Activated CD4-positive, alpha-beta memory T cell treated with anti-CD3 and anti-CD28 coated beads, Interleukin-2, amount 10 ng/mL, durations not matched to agents 7 days and 5 days (primary cell): ENCODE measurements at regions not wholly inside any gene's neighbourhood (a gene's known extent, or its start where the extent isn't known, plus 50 kb on each side); places are given as distances from the start of the nearest gene placed in this dataset.

Experiments
- CTCF ChIA-PET: fragments of 350-600 bp; sonication (Branson Sonifier 250); formaldehyde crosslinking; loops from one replicate; lab custom pipeline; 2021; ENCODE audit warnings: antibody characterized with exemption, inconsistent platforms; lab: Charles Lee
- POLR2A ChIA-PET: fragments of 350-600 bp; sonication (Branson Sonifier 250); formaldehyde crosslinking; loops from one replicate; lab custom pipeline; 2021; ENCODE audit warnings: antibody characterized with exemption; lab: Charles Lee
- DNase-seq: peaks from one replicate; pipeline ENCODE4 v3.0.0-alpha.2; 2020
- H3K27ac Mint-ChIP-seq: one replicate; pipeline ENCODE4 v1.8.0; 2021; ENCODE audit warnings: mild to moderate bottlenecking, mixed read lengths
- H3K27me3 Mint-ChIP-seq: one replicate; pipeline ENCODE4 v1.8.0; 2021; ENCODE audit warnings: mixed read lengths
- H3K36me3 Mint-ChIP-seq: one replicate; pipeline ENCODE4 v1.8.0; 2021; ENCODE audit warnings: low read depth, mixed read lengths
- H3K4me1 Mint-ChIP-seq: one replicate; pipeline ENCODE4 v1.8.0; 2021; ENCODE audit warnings: mixed read lengths
- H3K4me3 Mint-ChIP-seq: one replicate; pipeline ENCODE4 v1.8.0; 2021; ENCODE audit warnings: mild to moderate bottlenecking, mixed read lengths
- H3K9me3 Mint-ChIP-seq: one replicate; pipeline ENCODE4 v1.8.0; 2021; ENCODE audit warnings: mixed read lengths

DNA sequence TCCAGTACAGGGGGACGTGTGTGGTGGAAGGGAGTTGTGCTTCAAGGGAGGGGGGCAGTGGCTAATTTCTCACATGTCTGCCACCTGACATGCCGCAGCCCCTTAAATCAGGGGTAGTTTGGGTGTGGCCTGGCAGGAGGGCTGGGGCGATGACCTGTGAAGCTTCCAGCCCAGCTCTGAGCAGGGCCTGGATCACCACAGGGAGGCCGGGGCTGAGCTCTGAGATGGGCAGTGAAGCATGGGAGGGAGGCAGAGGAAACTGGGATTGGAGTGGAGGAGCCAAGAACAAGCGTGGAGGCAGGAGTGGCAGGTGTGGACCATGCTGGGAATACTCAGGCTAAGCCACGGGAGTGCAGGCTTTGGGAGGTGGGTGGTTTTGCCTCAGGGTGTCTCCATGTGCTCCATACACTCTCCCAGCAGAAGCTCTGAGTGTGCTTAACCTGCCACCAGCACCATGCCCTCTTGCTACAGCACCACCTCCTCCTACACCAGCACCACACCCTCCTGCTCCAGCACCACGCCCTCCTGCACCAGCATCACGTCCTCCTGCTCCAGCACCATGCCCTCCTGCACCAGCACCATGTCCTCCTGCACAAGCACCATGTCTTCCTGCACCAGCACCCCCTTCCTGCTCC lies 99.3 kb upstream of the SHH start:
- no peak for DNase-seq
- CTCF ChIA-PET, result no interaction called here
- Mint-ChIP-seq H3K27me3 (no peaks in the 10 kb centered on the region), H3K4me1 (no peaks in the 10 kb centered on the region), H3K4me3 (no peak overlapping the region), H3K27ac (no peak overlapping the region), H3K36me3 (no peaks in the 10 kb centered on the region), H3K9me3 (peaks cover 17% of the 10 kb centered on the region)
- POLR2A ChIA-PET, result no interaction called here

DNA sequence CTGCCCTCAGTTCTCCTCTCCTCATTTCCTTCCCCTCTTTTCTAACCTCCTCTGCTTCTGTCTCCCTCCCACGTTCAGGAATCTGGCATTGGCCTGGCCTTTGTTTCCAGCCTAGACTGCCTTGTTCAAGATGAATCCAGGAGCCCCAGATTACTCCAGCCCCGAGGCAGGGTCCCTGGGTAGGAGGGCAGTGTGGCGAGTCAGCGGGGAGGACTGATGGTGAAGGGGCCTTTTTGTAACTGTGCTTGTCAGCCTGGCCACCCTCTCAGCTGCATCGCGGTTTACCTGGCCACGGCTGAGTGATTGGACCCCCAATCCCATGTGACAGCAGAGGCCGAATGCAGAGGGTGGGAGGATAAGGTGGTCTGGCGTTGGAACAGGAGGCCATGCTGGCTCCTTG lies 96.1 kb upstream of the SHH start:
- Mint-ChIP-seq H3K4me3 (no peak overlapping the region), H3K27me3 (no peaks in the 10 kb centered on the region), H3K36me3 (no peaks in the 10 kb centered on the region), H3K9me3 (peaks cover 22% of the 10 kb centered on the region), H3K4me1 (no peaks in the 10 kb centered on the region), H3K27ac (no peak overlapping the region)
- POLR2A ChIA-PET, result no interaction called here
- no peak for DNase-seq
- CTCF ChIA-PET, result no interaction called here

GRCh38 chr7:155907450-155908200 lies 95.4 kb upstream of the SHH start:
- no peaks in the 10 kb centered on the region for H3K27me3 Mint-ChIP-seq
- no peak overlapping the region for H3K27ac Mint-ChIP-seq
- no peak overlapping the region for H3K4me3 Mint-ChIP-seq
- DNase-seq, result no peak
- no peaks in the 10 kb centered on the region for H3K36me3 Mint-ChIP-seq
- no peaks in the 10 kb centered on the region for H3K4me1 Mint-ChIP-seq
- ChIA-PET CTCF (no interaction called here), POLR2A (no interaction called here)
- H3K9me3 Mint-ChIP-seq, result peaks cover 22% of the 10 kb centered on the region

GRCh38 chr7:155901176-155901575 lies 88.9 kb upstream of the SHH start:
- H3K9me3 Mint-ChIP-seq, result peaks cover 7% of the 10 kb centered on the region
- CTCF ChIA-PET, result no interaction called here
- POLR2A ChIA-PET, result no interaction called here
- H3K27ac Mint-ChIP-seq, result no peak overlapping the region
- no peak for DNase-seq
- H3K4me3 Mint-ChIP-seq, result no peak overlapping the region
- H3K27me3 Mint-ChIP-seq, result no peaks in the 10 kb centered on the region
- no peaks in the 10 kb centered on the region for H3K4me1 Mint-ChIP-seq
- no peaks in the 10 kb centered on the region for H3K36me3 Mint-ChIP-seq

DNA sequence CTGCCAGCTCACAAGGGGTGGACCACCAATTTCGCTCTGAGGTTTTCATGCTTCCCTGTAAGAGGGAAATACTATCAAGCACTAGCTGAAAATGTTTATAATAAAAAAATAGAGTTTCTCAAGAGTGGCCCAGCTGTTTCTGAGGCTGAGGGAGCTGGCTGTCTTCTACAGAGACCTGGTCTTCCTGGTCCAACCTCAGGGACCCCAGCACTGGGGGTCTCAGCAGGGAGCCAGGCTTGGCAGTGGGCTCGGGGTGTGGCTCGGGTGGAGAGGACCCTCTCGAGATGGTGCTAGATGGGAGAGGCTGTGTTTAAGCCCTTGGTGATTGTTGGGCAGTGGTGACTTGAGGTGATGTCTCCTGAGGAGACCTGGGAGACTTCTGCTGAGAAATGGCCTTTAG lies 87.3 kb upstream of the SHH start:
- Mint-ChIP-seq H3K4me1 (no peaks in the 10 kb centered on the region), H3K27me3 (no peaks in the 10 kb centered on the region)
- CTCF ChIA-PET, result no interaction called here

GRCh38 chr7:155897758-155898386 lies 85.6 kb upstream of the SHH start:
- Mint-ChIP-seq H3K27ac (no peak overlapping the region), H3K9me3 (peaks cover 2% of the 10 kb centered on the region), H3K36me3 (no peaks in the 10 kb centered on the region), H3K27me3 (no peaks in the 10 kb centered on the region), H3K4me1 (no peaks in the 10 kb centered on the region), H3K4me3 (no peak overlapping the region)
- ChIA-PET CTCF (no interaction called here), POLR2A (no interaction called here)
- DNase-seq, result no peak

More for the DNA sequence above, 87.3 kb upstream of the SHH start:
- H3K27ac Mint-ChIP-seq, result no peak overlapping the region
- POLR2A ChIA-PET, result no interaction called here
- H3K9me3 Mint-ChIP-seq, result peaks cover 5% of the 10 kb centered on the region
- H3K36me3 Mint-ChIP-seq, result no peaks in the 10 kb centered on the region
- H3K4me3 Mint-ChIP-seq, result no peak overlapping the region
- no peak for DNase-seq

GRCh38 chr7:155896531-155897263 lies 84.4 kb upstream of the SHH start:
- DNase-seq, result no peak
- no peak overlapping the region for H3K4me3 Mint-ChIP-seq
- no peaks in the 10 kb centered on the region for H3K9me3 Mint-ChIP-seq
- POLR2A ChIA-PET, result interaction anchor here (0.5 kb wide), 1 partner anchor 22 kb away, joined by 3 read pairs; no protein-coding TSS in a partner anchor
- CTCF ChIA-PET, result no interaction called here
- no peaks in the 10 kb centered on the region for H3K36me3 Mint-ChIP-seq
- H3K4me1 Mint-ChIP-seq, result no peaks in the 10 kb centered on the region
- no peaks in the 10 kb centered on the region for H3K27me3 Mint-ChIP-seq
- no peak overlapping the region for H3K27ac Mint-ChIP-seq

- H3K4me1 Mint-ChIP-seq, result no peaks in the 10 kb centered on the region
- ChIA-PET CTCF (no interaction called here), POLR2A (no interaction called here)
- H3K4me3 Mint-ChIP-seq, result no peak overlapping the region
- DNase-seq, result no peak
- peaks cover 3% of the 10 kb centered on the region for H3K9me3 Mint-ChIP-seq
- no peaks in the 10 kb centered on the region for H3K27me3 Mint-ChIP-seq
- no peaks in the 10 kb centered on the region for H3K36me3 Mint-ChIP-seq
- H3K27ac Mint-ChIP-seq, result no peak overlapping the region
These were observed 81.4 kb upstream of the SHH start for GRCh38 chr7:155893664-155894063.

DNA sequence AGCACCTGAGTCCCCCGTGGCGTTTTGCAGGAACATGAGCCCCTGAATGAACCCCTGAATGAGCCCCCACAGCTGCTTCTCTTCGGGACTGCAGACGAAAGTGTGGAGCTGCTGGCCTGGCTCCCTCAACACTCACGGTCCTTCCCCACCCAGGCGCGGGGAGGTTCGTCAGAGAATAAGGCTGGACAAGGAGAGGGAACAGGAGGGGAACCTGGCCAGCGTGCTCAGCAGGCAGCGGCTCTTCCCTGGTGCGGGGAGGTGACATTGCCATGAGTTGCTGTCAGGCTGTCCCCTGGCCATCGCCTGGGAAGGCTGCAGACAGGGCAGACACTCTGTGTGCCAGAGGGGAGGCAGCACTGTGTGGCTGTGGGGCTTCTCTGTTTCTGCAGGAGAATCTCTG lies 80.9 kb upstream of the SHH start:
- no peak for DNase-seq
- Mint-ChIP-seq H3K27me3 (no peaks in the 10 kb centered on the region), H3K27ac (no peak overlapping the region), H3K4me1 (no peaks in the 10 kb centered on the region), H3K36me3 (no peaks in the 10 kb centered on the region), H3K4me3 (no peak overlapping the region), H3K9me3 (peaks cover 3% of the 10 kb centered on the region)
- ChIA-PET CTCF (no interaction called here), POLR2A (no interaction called here)

- DNase-seq, result no peak
- CTCF ChIA-PET, result no interaction called here
These were observed 77.6 kb upstream of the SHH start for GRCh38 chr7:155889636-155890511.

DNA sequence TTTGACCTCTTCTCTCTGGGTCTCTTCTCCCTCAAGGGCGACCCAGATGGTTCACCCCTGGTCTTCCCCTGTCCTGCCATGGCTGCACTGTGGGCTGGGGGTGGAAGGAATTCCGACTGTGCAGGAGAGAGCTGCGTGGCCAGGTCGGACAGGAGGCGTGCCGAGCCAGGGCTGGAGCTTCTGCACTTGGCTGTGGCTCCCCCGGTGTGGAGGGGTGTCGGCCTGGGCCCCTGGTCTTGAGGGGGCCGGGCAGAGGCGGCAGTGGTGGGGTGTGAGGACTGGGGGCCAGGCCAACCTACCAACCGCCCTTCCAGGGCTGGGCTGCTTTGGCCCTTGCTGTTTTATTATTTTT lies 74.9 kb upstream of the SHH start:
- H3K27me3 Mint-ChIP-seq, result no peaks in the 10 kb centered on the region
- DNase-seq, result no peak
- peaks cover 3% of the 10 kb centered on the region for H3K9me3 Mint-ChIP-seq
- H3K4me3 Mint-ChIP-seq, result no peak overlapping the region
- H3K36me3 Mint-ChIP-seq, result no peaks in the 10 kb centered on the region
- H3K4me1 Mint-ChIP-seq, result no peaks in the 10 kb centered on the region
- H3K27ac Mint-ChIP-seq, result no peak overlapping the region
- CTCF ChIA-PET, result no interaction called here
- POLR2A ChIA-PET, result no interaction called here

More at GRCh38 chr7:155889636-155890511, 77.6 kb upstream of the SHH start:
- Mint-ChIP-seq H3K36me3 (no peaks in the 10 kb centered on the region), H3K4me3 (no peak overlapping the region), H3K27me3 (no peaks in the 10 kb centered on the region), H3K9me3 (peaks cover 3% of the 10 kb centered on the region), H3K4me1 (no peaks in the 10 kb centered on the region), H3K27ac (no peak overlapping the region)
- POLR2A ChIA-PET, result no interaction called here

GRCh38 chr7:155886391-155887173 lies 74.3 kb upstream of the SHH start:
- no peaks in the 10 kb centered on the region for H3K36me3 Mint-ChIP-seq
- peaks cover 3% of the 10 kb centered on the region for H3K9me3 Mint-ChIP-seq
- no peak for DNase-seq
- CTCF ChIA-PET, result no interaction called here
- no peaks in the 10 kb centered on the region for H3K4me1 Mint-ChIP-seq
- H3K27me3 Mint-ChIP-seq, result no peaks in the 10 kb centered on the region
- POLR2A ChIA-PET, result no interaction called here
- no peak overlapping the region for H3K27ac Mint-ChIP-seq
- H3K4me3 Mint-ChIP-seq, result no peak overlapping the region
